Activated T-cell treated with anti-CD3 and anti-CD28 coated beads, Interleukin-2, amount 50 U/mL, for 1 hour (primary cell): ENCODE measurements at regions not wholly inside any gene's neighbourhood (a gene's known extent, or its start where the extent isn't known, plus 50 kb on each side); places are given as distances from the start of the nearest gene placed in this dataset.

ENCODE experiments used
- DNase-seq: peaks from one replicate; pipeline ENCODE4 v3.0.0-alpha.2; 2020

DNA sequence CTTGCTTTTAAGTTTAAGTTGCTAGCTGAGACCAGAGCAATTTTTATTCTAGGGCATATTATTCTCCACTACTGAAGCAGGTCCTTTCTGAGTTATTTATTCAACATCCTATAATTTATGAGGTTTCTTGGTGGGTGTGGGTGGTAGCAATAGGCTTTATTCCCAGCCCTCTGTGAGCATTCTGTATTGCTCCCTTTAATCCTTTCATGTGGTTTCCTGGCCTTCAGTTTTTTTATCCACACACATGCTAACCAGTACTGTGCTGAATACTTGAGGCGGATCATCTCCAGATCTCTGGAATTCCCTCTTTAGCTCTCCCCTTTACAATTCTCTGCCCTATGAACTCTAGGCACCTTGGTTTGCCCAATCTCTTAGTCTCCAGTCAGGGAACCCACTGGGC, 91.8 kb upstream of the GLRA1 start:
- DNase-seq, result no peak

DNA sequence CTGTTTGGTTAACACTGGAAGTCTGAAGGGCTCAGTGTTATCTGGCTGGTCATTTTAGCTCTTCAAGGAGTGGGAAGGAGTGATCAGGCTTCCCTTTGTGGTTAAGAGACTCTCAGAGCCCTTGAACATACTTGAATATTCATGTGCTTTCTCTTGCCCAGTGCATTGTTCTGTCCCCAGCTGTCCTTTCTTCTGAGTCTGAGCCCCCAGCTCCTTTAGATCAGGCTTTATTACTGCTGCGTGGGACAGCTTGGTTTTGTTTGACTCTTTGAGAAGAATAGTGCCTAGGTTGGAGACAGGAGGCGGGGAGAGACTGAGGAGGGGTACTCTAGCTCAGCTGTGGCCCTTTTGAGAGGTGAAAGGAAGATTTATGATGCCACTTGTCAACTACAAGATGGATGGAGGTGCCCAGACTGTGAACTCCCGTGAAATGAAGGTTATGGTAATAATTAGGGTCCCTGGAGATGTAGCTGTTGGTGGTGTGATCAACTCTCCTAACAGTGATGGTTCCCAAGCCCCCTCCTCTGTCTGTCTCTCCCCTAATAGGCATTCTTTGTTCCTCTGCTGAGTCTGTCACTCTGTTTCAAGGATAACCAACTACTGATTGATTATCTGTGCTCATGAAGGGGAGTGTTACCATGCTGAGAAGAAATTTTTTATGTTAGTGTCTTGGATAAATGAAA, 83.1 kb upstream of the GLRA1 start:
- no peak for DNase-seq

DNA sequence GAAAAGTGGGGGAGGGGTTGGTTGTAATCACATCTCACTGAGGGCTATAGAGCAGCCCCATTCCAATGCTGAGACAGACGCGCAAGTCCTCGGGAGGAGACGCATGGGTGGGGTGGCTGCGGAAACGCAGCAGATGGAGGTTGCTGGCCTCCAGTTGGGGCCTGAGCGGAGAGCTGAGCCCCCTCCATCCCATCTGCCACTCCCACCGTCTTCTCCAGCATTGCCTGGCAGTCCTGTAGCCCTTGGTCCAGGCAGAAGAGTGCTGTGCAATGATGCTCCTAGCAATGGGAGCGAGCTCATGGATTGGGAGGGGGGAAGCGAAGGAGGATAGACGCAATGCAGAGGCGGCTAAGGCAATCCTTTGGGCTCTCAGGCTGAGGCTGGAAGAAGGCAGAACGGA, 79.4 kb upstream of the GLRA1 start:
- DNase-seq, result no peak
